ENCODE measurements at regions not wholly inside any gene's neighbourhood (a gene's known extent, or its start where the extent isn't known, plus 50 kb on each side); places are given as distances from the start of the nearest gene placed in this dataset.

DNA sequence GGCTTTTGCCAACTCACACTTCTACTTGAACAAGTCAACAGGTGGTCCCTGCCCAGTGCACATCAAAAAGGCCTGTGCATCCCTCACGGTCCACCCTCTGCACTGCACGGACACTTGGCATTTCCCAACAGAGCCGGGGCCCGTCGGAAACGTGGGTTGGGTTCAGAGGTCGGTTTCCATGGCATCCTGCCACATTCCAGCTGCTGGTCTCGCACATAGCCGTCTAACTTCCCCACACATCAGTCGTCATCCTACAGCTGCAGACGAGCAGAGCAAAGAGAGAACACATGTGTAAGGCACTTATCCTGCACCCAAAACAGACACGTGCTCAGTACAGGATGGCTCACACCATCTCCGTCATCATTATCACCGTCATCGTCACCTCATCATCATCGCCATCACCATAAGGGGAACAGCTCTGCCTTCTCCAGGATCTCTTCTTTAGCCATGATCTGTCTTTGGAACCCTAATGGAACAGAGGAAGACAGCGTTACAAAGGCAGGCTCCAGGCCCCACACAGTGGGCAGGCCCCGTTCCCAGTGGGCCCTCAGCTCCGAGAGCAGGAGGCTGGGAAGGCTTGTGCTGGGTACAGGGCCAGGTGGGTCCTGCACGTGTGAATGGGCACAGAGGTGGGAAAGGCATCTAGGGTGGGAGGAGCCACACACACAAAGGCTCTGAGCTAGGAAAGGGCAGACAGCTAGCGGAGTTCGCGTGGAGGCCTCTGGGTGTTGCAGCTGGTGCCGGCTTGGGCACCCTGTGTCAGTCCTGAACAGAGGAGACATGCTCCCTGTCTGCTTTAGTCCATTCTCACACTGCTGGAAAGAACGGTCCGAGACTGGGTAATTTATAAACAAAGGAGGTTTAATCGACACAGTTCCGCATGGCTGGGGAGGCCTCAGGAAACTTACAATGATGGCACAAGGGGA is 170.8 kb upstream of the SOX1 start:
- no peak for DNase-seq

GRCh38 chr13:111897178-111897845 is 169.6 kb upstream of the SOX1 start:
- no peak for DNase-seq

- DNase-seq: no peak
Observed at GRCh38 chr13:111897846-111898215, 169.1 kb upstream of the SOX1 start.

DNA sequence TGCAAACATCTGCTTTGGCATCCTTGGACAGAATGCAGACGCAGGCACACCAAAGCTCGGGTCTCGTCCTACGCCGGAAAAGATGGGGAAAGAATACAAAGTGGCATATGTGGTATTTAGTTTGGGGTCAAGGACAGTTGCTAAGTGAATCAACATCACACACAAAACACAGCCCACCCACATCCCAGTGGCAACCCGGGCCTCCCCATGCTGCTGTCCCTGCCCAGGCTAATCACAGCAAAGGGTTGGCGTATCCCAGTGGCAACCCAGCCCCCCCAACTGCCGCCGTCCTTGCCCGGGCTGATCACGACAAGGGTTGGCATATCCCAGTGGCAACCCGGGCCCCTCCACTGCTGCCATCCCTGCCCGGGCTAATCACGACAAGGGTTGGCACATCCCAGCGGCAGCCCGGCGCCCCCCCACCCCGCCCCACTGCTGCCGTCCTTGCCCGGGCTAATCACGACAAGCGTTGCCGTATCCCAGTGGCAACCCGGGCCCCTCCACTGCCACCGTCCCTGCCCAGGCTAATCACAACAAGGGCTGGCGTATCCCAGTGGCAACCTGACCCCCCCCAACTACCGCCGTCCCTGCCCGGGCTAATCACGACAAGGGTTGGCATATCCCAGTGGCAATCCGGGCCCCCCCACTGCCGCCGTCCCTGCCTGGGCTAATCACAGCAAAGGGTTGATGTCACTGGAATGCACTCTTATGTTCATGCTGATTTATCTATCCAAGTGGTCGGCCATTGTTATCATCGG is 167.8 kb upstream of the SOX1 start:
- DNase-seq: no peak

GRCh38 chr13:111899714-111900389 is 167.1 kb upstream of the SOX1 start:
- no peak for DNase-seq

DNA sequence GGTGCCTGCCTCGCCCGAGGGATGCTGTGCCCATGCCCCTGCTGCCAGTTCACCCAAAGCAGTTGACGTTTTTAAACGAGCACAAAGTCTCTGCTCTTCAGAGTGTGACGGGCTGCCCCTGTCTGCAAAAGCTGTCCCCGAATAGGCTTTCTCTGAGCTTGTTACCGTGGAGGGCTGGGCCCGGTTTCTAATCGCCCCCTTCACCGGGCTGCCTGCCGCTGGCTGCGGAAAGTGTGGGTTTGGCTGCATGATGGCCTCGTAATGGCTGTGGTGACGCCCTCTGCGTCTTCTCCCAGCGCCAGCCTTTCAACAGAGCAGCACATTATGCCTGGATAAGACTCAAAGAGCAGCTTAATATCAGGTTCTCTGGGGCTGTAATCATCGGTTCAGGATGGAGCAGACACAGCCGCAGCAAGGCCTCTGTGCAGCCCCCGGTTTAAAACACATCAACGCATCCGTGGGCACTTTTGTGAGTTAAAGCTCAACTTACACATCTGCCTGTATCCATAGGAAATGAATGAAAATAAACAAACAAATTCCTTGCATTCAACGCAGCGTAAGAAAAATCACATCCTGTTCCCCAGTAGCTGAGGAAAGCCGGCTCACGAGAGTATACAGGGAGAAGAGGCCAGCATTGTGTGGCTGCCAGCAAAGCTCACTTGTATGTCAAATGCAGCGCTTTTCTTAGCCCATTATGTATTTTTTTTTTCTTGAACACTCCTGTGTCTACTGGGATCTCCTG is 166.4 kb upstream of the SOX1 start:
- DNase-seq: no peak

DNA sequence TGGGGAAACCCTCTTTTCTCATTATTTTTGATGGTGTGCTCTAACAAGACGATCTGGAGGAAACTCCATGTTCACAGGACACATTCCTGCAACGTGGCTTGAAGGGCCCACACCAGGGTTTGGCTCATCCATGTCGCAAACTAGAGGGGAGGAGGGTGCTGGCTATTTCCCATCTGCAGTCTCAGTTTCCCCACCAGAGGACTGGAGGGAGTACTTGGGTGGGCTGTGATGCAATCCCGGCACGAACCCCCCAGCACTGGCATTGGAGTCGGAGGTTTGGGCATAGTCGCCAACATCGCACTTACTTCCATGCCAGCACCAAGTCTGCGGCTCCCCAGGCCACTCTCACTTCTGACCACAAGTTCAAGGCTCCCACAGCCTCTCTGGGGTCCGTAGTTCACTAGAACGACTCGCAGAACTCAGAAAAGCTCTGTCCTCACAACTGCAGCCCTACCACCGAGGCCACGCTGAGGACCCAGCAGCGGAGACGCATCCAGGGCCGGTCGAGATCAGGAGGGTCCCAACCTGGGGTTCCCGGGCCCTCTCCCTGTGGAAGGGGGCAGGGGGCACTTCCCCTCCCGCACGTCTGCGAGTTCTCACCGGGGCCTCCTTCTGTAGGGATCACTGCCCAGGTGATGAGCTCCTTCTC is 165.6 kb upstream of the SOX1 start:
- DNase-seq: no peak

DNA sequence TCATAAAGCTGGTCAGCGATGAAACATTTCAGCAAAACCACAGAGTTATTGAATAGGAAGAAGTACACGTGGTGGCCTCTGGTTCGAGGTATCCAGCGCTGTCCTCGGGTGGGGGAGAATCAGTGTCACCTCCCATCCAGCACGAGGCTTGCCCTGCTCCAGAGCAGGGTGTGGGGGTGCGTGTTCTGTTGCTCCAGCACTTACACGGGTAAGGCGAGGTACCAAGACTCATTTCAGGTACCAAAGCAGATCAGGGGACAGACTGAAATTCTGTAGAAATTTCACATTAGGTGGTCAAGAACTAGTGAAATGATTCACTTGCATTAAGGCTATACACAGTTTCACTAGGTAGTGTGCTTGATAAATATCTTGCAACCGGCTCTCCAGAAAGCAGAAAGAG is 164.2 kb upstream of the SOX1 start:
- DNase-seq: no peak

DNA sequence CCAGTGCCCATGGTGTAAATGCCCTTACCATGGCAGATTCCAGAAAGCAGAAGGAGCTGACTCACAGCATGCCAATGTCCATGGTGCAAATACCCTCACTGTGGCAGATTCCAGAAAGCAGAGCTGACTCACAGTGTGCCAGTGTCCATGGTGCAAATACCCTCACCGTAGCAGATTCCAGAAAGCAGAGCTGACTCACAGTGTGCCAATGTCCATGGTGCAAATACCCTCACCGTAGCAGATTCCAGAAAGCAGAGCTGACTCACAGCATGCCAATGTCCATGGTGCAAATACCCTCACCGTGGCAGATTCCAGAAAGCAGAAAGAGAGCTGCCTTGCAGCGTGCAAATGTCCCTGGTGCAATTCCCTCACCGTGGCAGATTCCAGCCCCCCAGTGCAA is 163.8 kb upstream of the SOX1 start:
- DNase-seq: no peak

- no peak for DNase-seq
Observed at GRCh38 chr13:111904166-111904565, 162.8 kb upstream of the SOX1 start.

DNA sequence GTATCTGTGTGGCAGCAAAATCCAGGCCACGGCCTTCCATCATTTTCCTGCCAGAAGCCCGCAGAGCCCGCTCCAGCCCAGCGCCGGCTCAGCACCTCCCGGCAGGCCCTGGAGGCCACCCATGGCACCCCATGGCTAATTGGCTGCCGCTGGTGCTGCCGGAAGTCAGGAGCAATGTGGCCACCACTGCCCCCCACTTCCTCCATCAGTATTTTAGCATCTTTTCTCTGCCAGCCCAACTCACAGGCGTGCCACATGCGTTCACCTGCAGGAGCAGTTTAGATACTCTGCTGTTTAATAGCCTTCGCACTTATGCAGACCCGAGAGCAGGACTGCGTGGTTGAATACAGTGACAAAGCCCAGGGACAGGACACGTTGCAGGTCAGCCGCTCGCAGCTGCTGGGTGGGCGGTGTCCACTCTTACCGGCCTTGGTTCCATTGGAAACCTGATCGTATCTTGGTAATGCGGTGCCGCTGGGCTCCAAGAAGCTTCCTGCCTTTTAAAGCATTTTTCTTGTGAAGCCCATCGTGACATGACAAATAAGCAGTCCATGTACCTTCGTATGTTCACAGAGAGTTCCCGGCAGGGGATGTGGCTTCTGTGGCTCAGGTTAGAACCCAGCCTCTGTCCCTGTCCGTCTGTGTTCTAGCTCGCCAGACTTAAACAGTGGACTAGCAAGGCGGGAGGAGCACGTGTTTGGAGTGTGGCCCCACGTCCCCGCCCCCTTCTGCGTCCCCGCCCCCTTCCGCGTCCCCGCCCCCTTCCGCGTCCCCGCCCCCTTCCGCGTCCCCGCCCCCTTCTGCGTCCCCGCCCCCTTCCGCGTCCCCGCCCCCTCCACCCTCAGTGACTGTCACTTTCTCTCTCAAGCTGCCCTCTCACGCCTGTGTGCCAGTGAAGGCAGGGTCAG is 162.0 kb upstream of the SOX1 start:
- DNase-seq: no peak

DNA sequence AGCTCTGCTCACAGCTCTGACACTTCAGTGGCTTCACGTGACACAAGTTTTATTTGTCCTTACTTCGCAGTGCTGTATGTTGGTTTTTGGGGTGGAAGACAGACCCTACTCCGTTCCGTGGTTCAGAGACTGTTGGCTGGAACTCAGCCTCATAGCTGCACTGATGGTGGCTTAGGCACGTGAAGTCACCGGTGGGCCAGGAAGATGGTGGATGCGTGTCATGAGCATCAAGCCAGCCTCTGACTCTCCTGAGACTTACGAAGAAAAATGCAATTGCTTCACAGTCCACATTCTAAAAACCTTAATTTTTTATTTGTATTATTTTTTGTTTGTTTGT is 161.4 kb upstream of the SOX1 start:
- no peak for DNase-seq

- DNase-seq: no peak
Observed at GRCh38 chr13:111906306-111906705, 160.6 kb upstream of the SOX1 start.

GRCh38 chr13:111906816-111907215 is 160.1 kb upstream of the SOX1 start:
- DNase-seq: no peak

- no peak for DNase-seq
Observed at GRCh38 chr13:111907341-111907880, 159.5 kb upstream of the SOX1 start.

DNA sequence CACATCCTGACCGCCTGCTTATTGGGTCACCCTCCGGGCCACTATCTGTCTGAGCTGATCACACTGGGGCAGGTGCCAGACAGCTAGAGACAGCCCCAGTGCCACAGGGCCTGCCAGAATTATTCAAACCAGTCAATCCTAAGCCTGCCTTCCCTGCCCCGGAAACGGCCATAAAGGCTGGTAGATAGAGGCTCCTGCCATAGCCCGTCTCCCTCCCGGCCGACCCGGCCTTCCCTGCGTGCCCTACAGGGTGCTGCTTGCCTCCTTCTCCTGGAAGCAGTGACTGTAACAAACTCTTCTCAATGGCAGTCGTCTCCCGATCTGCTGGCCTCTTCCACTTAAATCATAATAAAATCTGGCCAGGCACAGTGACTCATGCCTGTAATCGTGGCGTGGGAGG is 158.6 kb upstream of the SOX1 start:
- no peak for DNase-seq

GRCh38 chr13:111908981-111909380 is 158.0 kb upstream of the SOX1 start:
- no peak for DNase-seq

DNA sequence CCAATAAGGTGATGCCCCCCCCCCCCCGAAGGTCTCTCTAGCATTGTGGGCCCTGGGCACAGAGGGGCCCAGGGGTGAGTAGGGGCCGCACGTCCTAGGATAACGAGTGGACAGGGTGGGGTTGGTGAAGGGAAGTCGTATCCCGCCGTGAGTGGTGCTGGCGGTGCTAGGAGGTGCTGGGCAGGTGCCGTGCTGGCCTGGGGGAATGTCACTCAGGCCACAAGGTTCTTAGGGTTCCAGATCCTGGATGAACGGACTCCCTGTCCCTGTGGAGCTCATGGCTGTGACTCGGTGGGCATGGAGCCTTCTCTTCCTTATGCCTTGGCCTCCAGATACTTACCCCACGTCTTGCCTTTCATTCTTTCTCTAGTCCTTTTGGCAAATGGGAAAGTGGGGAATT is 157.4 kb upstream of the SOX1 start:
- DNase-seq: no peak

DNA sequence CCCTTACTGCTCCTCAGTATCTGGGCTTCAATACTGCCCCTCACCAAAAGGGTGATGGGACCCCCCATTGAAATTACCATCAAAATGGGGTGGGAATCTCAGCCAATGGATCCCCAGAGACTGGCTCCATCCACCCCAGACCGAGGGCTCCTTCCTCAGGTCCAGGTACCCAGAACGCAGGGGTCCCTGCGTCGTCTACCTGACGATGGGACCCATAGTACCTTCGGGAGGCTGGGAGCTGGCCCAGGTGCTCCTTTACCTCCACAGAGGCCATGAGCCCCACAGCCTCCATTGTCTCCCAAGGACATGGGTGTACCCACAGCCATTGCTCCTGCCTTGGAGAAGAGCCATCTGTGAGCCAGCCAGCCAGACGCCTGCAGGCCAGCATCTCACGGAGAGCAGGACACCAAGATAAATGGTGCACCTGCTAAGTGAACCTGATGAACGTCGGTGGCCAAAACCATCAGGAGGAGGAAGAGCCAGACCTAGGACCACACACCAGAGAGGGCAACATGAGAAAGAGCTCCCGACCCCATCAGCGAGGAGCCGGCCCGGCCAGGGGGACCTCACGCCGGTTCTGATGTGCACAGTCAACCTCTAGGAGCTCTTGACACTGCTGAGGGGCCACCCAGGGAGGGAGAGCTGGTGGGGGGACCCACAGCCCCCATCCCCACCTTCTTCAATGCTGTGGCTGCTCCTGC is 156.8 kb upstream of the SOX1 start:
- no peak for DNase-seq

- no peak for DNase-seq
Observed at GRCh38 chr13:111911121-111911720, 155.7 kb upstream of the SOX1 start.
